ENCODE measurements at regions not wholly inside any gene's neighbourhood (a gene's known extent, or its start where the extent isn't known, plus 50 kb on each side); places are given as distances from the start of the nearest gene placed in this dataset.
"Not testable (repeated sequence)": the region's sequence is repeated elsewhere in the genome, so short reads cannot be mapped to it uniquely, and the experiment has no call there.

GRCh38 chr11:88061111-88061510 is 114.1 kb downstream of the RAB38 start:
- DNase-seq = no peak

GRCh38 chr11:88059326-88059725 is 115.9 kb downstream of the RAB38 start:
- DNase-seq = no peak

- DNase-seq = no peak
Observed at GRCh38 chr11:88051396-88051795, 123.8 kb downstream of the RAB38 start.

- DNase-seq = no peak
Observed at GRCh38 chr11:88050247-88050646, 125.0 kb downstream of the RAB38 start.

- not testable (repeated sequence) for DNase-seq
Observed at GRCh38 chr11:88045288-88045687, 130.0 kb downstream of the RAB38 start.

GRCh38 chr11:88044658-88045057 is 130.6 kb downstream of the RAB38 start:
- not testable (repeated sequence) for DNase-seq

- no peak for DNase-seq
Observed at GRCh38 chr11:88043149-88043548, 132.1 kb downstream of the RAB38 start.

GRCh38 chr11:88042647-88043046 is 132.6 kb downstream of the RAB38 start:
- no peak for DNase-seq

GRCh38 chr11:88042238-88042637 is 133.0 kb downstream of the RAB38 start:
- DNase-seq = no peak

- no peak for DNase-seq
Observed at GRCh38 chr11:88041679-88042078, 133.6 kb downstream of the RAB38 start.

GRCh38 chr11:88040148-88040496 is 135.1 kb downstream of the RAB38 start:
- no peak for DNase-seq

- no peak for DNase-seq
Observed at GRCh38 chr11:88039476-88040147, 135.6 kb downstream of the RAB38 start.

- no peak for DNase-seq
Observed at GRCh38 chr11:88038063-88038462, 137.2 kb downstream of the RAB38 start.

GRCh38 chr11:88036701-88037100 is 138.5 kb downstream of the RAB38 start:
- no peak for DNase-seq

- DNase-seq = no peak
Observed at GRCh38 chr11:88035271-88035670, 140.0 kb downstream of the RAB38 start.

- no peak for DNase-seq
Observed at GRCh38 chr11:88017666-88018065, 157.6 kb downstream of the RAB38 start.

- peak; percentile 41 to 58 for DNase-seq
Observed at GRCh38 chr11:88016392-88017170, 158.7 kb downstream of the RAB38 start.

GRCh38 chr11:88015170-88015569 is 160.1 kb downstream of the RAB38 start:
- no peak for DNase-seq

- DNase-seq = no peak
Observed at GRCh38 chr11:88013508-88014065, 161.7 kb downstream of the RAB38 start.

- no peak for DNase-seq
Observed at GRCh38 chr11:88012456-88012855, 162.8 kb downstream of the RAB38 start.

- no peak for DNase-seq
Observed at GRCh38 chr11:87976009-87976408, 199.2 kb downstream of the RAB38 start.

GRCh38 chr11:87974797-87975196 is 200.4 kb downstream of the RAB38 start:
- no peak for DNase-seq

- DNase-seq = no peak
Observed at GRCh38 chr11:87972133-87972532, 203.1 kb downstream of the RAB38 start.

- no peak for DNase-seq
Observed at GRCh38 chr11:87971354-87971753, 203.9 kb downstream of the RAB38 start.
